Myocyte (in vitro differentiated cells): ENCODE measurements at regions not wholly inside any gene's neighbourhood (a gene's known extent, or its start where the extent isn't known, plus 50 kb on each side); places are given as distances from the start of the nearest gene placed in this dataset.
"Not testable (repeated sequence)": the region's sequence is repeated elsewhere in the genome, so short reads cannot be mapped to it uniquely, and the experiment has no call there.

ENCODE experiments used
- DNase-seq: peaks from one replicate; pipeline ENCODE4 v3.0.0-alpha.2; 2012; ENCODE audit warnings: low read depth

DNA sequence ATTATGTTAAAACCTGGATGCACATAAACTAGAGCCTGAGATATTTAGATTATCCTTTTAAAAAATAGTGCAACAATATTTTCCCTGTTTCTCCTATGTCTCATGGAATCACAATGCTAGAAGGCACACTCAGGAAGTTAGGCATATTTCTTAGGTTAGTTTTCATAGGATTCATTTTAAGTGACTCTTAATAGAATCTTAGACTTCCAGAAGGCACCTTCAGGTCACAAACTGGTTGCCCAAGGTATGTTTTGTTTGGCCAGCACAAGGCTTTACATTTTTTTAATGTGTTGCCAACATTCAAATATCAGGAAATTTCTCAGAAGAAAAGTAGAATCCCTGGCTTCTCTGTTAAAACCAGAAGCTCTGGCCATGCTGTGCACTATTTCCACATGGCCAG is 129.3 kb downstream of the LNPK start:
- no peak for DNase-seq

DNA sequence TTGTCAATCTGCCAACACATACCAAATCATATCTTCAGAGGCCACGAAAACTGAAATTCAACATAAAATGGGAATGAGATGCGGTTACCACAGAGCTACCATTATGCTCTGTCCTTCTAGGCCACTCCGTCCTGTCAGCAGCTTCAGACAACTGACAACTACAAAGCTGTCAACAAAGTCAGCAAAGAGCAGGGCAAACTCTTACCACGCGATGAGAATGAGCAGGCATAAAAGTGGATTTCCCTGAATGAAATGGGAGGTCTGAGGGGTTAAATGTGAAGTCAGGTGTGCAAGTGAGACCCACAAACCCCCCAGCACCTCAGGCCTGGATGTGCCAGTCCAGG is 130.1 kb downstream of the LNPK start:
- DNase-seq, result no peak

GRCh38 chr2:175871331-175872004 is 130.6 kb downstream of the LNPK start:
- DNase-seq, result no peak

- DNase-seq, result no peak
Observed at GRCh38 chr2:175865716-175866115, 136.4 kb downstream of the LNPK start.

- DNase-seq, result no peak
Observed at GRCh38 chr2:175864137-175864850, 137.8 kb downstream of the LNPK start.

DNA sequence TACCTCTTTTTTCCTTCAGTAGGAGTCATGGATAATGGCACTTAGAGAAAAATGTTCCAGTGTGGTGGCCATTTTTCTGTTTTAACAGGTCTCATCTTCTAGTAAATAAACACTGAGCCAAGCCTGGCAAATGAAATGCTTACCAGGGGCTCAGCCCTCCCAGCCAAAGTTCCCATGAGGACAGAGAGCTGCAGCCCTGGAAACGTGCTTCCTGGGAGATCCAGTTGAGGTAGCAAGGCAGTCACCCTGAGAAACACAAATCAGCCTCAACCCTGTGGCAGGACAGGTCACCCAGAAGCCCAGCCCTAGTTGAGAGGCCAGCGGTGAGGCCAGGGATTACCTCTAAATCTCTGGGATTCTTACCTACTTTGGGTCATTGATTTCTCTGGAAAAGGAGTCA is 140.1 kb downstream of the LNPK start:
- no peak for DNase-seq

DNA sequence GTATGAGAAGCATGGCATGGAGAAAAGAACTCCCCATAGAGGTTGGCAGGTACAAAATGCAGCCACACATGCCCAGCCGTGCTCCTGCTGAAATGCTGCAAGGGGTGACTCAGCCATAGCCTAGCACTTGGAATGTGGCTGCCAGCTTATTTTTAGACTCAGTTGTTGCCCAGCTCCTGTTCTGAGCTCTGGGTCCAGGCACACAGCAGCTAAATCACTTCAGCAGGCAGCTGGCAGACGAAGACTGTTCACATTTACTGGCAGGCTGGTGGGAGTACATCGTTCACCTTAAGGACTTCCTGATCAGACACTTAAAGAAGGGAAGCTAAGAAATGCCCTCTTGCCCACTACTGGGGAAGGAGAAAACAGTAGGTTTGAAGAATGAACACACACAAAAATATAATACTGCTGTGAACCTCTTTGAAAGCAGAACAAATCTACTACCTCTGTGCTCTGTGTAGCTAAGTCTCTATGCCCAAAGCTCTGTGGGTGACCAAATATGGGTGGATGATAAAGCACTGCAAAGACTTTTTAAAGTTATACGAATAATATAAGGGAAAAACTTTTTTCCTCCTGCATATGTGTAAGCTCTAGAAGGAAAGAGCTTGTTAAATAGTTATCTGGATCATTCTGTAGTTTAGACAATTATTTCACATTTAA is 146.1 kb downstream of the LNPK start:
- DNase-seq, result peak; percentile 96

GRCh38 chr2:175855236-175855635 is 146.8 kb downstream of the LNPK start:
- peak; percentile 58 for DNase-seq

GRCh38 chr2:175854665-175855064 is 147.4 kb downstream of the LNPK start:
- DNase-seq, result peak; percentile 95

- DNase-seq, result no peak
Observed at GRCh38 chr2:175854129-175854528, 147.9 kb downstream of the LNPK start.

GRCh38 chr2:175853616-175853890 is 148.5 kb downstream of the LNPK start:
- no peak for DNase-seq

- DNase-seq, result peak; percentile 76
Observed at GRCh38 chr2:175852879-175853615, 149.0 kb downstream of the LNPK start.

GRCh38 chr2:175847128-175847527 is 154.9 kb downstream of the LNPK start:
- no peak for DNase-seq

- DNase-seq, result no peak
Observed at GRCh38 chr2:175844169-175844568, 157.9 kb downstream of the LNPK start.

GRCh38 chr2:175843625-175844024 is 158.4 kb downstream of the LNPK start:
- peak; percentile 15 for DNase-seq

GRCh38 chr2:175842996-175843395 is 159.1 kb downstream of the LNPK start:
- no peak for DNase-seq

DNA sequence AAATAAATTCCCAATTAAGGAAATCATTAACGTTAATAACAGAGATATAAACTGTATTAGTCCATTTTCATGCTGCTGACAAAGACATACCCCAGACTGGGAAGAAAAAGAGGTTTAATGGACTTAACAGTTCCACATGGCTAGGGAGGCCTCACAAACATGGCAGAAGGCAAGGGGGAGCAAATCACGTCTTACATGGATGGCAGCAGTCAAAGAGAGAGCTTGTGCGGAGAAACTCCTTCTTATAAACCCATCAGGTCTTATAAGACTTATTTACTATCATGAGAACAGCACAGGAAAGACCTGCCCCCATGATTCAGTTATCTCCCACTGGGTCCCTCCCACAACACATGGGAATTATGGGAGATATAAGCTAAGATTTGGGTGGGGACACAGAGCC is 161.3 kb downstream of the LNPK start:
- DNase-seq, result not testable (repeated sequence)

- DNase-seq, result peak; percentile 12
Observed at GRCh38 chr2:175840256-175840655, 161.8 kb downstream of the LNPK start.

DNA sequence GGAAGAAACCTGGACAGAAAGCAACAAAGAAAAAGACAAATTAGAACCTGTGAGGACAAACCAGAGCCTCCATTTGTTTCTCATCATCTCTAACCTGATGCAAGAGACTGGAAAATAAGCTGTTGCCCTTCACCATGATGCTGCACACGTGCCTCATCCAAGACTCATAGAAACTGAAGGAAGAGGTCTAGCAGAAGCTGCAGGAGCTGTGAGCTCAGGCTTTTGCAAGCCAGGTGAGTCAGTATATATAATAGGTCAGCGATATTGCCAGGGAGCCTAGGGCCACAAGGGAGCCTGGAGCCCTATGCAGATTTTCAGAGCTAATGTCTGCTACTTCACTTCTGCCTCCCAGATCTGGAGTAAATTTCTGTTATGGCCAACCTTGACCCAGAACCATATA is 163.1 kb downstream of the LNPK start:
- DNase-seq, result no peak

GRCh38 chr2:175837046-175837445 is 165.0 kb downstream of the LNPK start:
- DNase-seq, result peak; percentile 73

- peak; percentile 41 for DNase-seq
Observed at GRCh38 chr2:175836361-175836760, 165.7 kb downstream of the LNPK start.

- DNase-seq, result no peak
Observed at GRCh38 chr2:175834477-175834876, 167.6 kb downstream of the LNPK start.
